IgD-negative memory B cell (primary cell): ENCODE measurements at regions not wholly inside any gene's neighbourhood (a gene's known extent, or its start where the extent isn't known, plus 50 kb on each side); places are given as distances from the start of the nearest gene placed in this dataset.
"Not testable (repeated sequence)": the region's sequence is repeated elsewhere in the genome, so short reads cannot be mapped to it uniquely, and the experiment has no call there.

Source experiments
- H3K27ac Mint-ChIP-seq, 3 donors: one replicate each; pipeline ENCODE4 v1.8.0; 2020 to 2022; ENCODE audit warnings: mild to moderate bottlenecking in 3 of 3, mixed read lengths in 3 of 3, moderate library complexity in 1 of 3
- H3K27me3 Mint-ChIP-seq: one replicate; pipeline ENCODE4 v1.8.0; 2021; ENCODE audit warnings: mixed read lengths
- H3K36me3 Mint-ChIP-seq: one replicate; pipeline ENCODE4 v1.8.0; 2020; ENCODE audit warnings: mild to moderate bottlenecking, mixed read lengths
- H3K4me1 Mint-ChIP-seq, 3 donors: one replicate each; pipeline ENCODE4 v1.8.0; 2020 to 2022; ENCODE audit warnings: mixed read lengths in 3 of 3, mild to moderate bottlenecking in 1 of 3
- H3K4me3 Mint-ChIP-seq, 4 donors: one replicate each; pipeline ENCODE4 v1.8.0; 2020 to 2022; ENCODE audit warnings: mild to moderate bottlenecking in 4 of 4, mixed read lengths in 4 of 4, moderate library complexity in 3 of 4
- H3K9me3 Mint-ChIP-seq, 3 donors: one replicate each; pipeline ENCODE4 v1.8.0; 2020 to 2021; ENCODE audit warnings: mixed read lengths in 3 of 3, mild to moderate bottlenecking in 1 of 3

DNA sequence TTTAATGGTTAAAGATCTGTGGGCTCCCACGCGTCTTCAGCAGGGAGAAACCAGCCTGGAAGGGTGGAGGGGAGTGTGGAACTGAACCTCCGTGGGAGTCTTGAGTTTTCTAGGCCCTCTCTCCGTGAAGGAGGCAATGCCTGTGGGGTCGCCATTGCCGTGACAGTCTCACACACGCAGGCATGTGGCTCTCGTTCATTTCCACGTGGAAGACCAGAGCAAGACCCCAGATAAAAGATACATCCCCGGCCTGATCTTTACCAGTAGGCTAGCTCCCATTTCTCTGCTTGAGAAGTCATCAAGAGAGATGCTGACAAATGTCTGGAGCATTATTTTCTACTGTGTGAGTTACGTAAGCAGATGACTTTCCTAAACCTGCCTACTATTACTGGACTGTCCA is 491.7 kb upstream of the LMO3 start:
- no peaks in the 10 kb centered on the region for H3K36me3 Mint-ChIP-seq
- H3K9me3 Mint-ChIP-seq: peaks cover 1 to 8% (median 7%) of the 10 kb centered on the region in 3 donors
- H3K27me3 Mint-ChIP-seq: no peaks in the 10 kb centered on the region
- H3K4me3 Mint-ChIP-seq: no peak overlapping the region
- no peak overlapping the region for H3K27ac Mint-ChIP-seq
- H3K4me1 Mint-ChIP-seq: no peaks in the 10 kb centered on the region

DNA sequence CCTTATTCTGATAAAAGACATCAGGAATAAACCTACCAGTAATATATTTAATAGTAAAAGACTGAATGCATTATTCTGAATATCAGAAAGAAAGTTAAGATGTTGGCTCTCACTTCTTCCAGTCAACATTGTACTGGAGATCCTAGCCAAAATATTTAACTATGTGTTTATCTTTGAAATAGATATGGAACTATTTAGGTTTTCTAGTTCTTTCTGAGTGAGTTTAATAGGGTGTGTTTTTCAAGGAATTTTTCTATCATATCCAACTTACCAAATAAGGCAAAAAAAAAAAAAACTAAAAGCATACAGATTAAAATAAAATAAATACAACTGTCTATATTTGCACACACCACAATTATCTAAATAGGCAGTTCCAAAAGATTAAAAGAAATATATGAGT is 478.9 kb upstream of the LMO3 start:
- no peak overlapping the region for H3K27ac Mint-ChIP-seq
- peaks cover 10 to 22% (median 13%) of the 10 kb centered on the region in 3 donors for H3K9me3 Mint-ChIP-seq
- H3K27me3 Mint-ChIP-seq: no peaks in the 10 kb centered on the region
- no peak overlapping the region for H3K4me3 Mint-ChIP-seq
- H3K4me1 Mint-ChIP-seq: no peaks in the 10 kb centered on the region
- H3K36me3 Mint-ChIP-seq: no peaks in the 10 kb centered on the region

DNA sequence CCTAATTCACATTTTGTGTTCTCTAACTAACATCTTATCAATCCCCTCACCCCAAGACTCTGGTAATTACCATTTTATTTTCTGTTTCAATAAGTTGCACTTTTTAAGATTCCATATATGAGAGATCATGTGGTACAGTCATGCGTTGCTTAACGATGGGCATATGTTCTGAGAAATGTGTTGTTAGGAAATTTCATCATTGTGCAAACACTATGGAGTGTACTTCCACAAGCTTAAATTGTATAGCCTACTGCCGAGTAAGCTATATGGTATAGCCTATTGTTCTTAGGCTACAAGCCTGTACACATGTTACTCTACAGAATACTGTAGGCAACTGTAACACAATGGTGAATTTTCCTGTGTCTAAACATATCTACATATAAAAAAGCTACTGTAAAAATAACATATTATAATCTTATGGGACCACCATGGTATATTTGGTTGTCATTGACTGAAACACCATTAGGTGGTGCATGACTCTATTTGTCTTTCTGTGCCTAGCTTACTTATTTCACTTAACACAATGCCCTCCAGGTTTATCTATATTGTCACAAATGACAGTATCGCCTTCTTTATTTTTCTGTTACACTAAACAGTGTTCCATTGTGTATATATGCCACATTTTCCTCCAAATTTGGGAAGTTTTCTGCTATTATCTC is 473.4 kb upstream of the LMO3 start:
- Mint-ChIP-seq H3K9me3 (peaks cover 7 to 13% (median 11%) of the 10 kb centered on the region in 3 donors), H3K4me1 (no peaks in the 10 kb centered on the region), H3K27me3 (no peaks in the 10 kb centered on the region), H3K36me3 (no peaks in the 10 kb centered on the region), H3K4me3 (no peak overlapping the region), H3K27ac (no peak overlapping the region)

DNA sequence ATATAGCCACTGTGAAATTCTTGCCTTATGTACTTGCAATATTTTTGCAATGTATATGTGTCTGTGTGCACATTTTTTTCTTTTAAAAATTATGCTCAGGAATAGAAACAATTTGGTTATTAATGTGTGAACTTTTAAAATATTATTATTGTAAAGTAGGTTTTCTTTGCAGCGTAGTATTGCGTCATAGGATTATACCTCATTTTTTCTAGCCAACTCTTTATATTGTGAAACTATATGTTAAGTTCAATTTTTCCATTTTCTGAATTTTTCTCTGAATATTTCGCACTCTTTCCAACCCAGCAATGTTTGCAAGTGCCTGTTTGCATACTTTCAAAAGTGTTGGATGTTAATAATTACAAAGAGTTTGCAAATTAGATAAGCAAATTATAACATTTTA is 471.6 kb upstream of the LMO3 start:
- H3K36me3 Mint-ChIP-seq: no peaks in the 10 kb centered on the region
- H3K4me1 Mint-ChIP-seq: no peaks in the 10 kb centered on the region
- no peak overlapping the region for H3K27ac Mint-ChIP-seq
- H3K27me3 Mint-ChIP-seq: no peaks in the 10 kb centered on the region
- peaks cover 4 to 8% (median 8%) of the 10 kb centered on the region in 3 donors for H3K9me3 Mint-ChIP-seq
- no peak overlapping the region for H3K4me3 Mint-ChIP-seq

DNA sequence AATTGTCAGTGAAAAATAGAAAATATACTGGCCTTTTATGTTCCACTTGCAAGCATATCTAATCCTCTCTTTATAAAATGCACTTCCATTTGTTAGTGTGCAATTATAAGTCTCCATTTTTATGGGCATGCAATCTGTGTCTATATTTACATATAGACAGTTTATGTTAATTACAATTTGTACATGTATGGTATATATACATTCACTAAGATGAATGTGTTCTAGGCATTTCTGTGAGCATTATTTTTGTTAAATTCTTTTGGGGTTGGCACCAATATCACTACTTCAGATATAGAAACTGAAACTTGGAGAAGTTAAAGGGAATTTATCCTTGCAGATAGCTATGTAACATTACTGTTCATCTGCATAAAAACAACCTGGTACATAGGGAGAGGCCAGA is 470.8 kb upstream of the LMO3 start:
- H3K27ac Mint-ChIP-seq: no peak overlapping the region
- H3K4me3 Mint-ChIP-seq: no peak overlapping the region
- H3K27me3 Mint-ChIP-seq: no peaks in the 10 kb centered on the region
- no peaks in the 10 kb centered on the region for H3K36me3 Mint-ChIP-seq
- peaks cover 4 to 8% (median 8%) of the 10 kb centered on the region in 3 donors for H3K9me3 Mint-ChIP-seq
- H3K4me1 Mint-ChIP-seq: no peaks in the 10 kb centered on the region

DNA sequence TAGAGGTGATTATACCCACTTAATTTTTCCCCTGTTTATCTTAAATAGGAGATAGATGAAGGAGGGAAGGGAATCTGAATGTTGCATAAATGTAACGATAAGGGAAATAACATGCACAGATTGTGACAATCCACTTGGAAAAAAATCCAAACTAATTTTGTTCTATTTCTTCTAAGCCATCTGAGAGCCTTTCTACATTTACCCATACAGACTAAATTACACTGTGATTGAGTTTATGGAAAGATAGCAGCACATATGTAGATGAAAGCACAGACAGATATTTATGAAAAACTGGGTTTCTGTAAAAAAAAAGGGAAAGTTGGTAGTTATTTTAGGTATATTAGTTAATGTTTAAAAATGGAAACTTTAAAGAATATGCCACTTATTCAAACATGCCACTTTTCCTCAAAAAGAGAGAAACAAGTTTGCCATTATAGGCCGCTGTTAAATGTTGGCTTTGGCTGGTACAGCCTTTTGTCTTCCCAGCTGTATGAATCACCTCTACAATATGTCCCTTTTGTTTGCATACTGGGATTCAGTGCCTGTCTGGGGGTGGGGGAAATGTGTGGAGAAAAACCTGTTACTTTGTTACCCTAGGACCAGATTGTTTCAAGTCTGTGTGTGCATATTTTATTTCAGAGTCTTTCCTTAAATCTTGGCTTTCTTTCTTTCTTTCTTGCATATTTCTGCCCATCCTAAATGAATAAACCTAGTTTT is 470.2 kb upstream of the LMO3 start:
- H3K27me3 Mint-ChIP-seq: no peaks in the 10 kb centered on the region
- no peaks in the 10 kb centered on the region for H3K4me1 Mint-ChIP-seq
- H3K36me3 Mint-ChIP-seq: no peaks in the 10 kb centered on the region
- H3K9me3 Mint-ChIP-seq: peaks cover 4 to 8% (median 8%) of the 10 kb centered on the region in 3 donors
- no peak overlapping the region for H3K4me3 Mint-ChIP-seq
- no peak overlapping the region for H3K27ac Mint-ChIP-seq

DNA sequence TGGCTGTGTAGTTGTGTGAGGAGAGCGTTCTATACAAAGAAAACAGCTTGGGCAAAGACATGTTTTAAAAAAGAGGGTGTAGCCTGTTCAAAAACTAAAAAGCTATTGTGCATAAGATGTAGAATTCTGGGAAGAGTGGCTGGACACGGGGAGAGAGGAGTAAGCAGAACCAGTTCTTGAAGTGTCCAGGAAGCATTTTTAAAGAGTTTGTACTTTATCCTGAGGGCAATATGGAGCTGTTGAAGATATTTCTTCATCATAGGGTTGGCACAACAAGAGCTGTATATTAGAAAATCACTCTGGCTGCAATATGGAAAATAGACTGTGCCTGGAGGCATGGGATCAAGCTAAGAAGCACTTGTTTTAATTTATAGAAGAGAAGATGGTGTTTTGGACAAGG is 458.9 kb upstream of the LMO3 start:
- Mint-ChIP-seq H3K27ac (no peak overlapping the region), H3K36me3 (no peaks in the 10 kb centered on the region), H3K4me3 (no peak overlapping the region), H3K4me1 (no peaks in the 10 kb centered on the region), H3K27me3 (no peaks in the 10 kb centered on the region), H3K9me3 (peaks cover 3 to 16% (median 4%) of the 10 kb centered on the region in 3 donors)

DNA sequence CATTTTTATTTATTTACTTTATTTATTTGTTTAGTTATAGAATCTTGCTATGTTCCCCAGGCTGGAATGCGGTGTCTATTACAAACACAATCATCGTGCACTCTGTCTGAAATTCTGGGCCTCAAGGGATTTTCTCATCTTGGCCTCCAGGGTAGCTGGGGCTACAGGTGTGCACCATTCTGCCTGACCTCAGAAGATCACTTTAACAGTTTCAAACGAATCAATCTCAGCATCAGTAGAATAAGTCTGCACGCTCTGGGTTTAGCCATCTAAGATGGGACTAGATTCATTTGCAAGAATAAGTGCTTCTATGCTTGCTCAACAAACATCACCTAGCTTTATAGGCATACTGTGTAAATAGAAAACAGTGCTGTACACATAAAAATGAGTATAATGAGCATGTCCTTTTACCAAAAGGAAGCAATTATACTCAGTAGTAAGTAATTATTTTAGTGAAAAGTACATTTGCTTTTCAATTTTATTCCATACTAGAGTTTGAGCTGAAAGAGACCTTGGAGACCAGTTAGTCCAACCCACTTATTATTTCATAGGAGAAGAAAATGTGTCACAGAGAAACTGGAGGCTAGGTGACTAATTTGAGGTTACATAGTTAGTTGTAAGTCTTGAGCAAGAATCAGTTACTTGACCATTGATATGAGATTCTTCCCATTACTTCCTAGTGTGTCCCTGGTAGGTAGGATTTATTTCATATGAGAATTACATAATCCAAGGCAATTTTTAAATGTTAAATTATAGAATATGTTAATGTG is 456.5 kb upstream of the LMO3 start:
- Mint-ChIP-seq H3K27ac (no peak overlapping the region), H3K4me1 (no peaks in the 10 kb centered on the region), H3K9me3 (peaks cover 0 to 27% (median 4%) of the 10 kb centered on the region in 3 donors), H3K27me3 (no peaks in the 10 kb centered on the region), H3K36me3 (no peaks in the 10 kb centered on the region), H3K4me3 (no peak overlapping the region)

DNA sequence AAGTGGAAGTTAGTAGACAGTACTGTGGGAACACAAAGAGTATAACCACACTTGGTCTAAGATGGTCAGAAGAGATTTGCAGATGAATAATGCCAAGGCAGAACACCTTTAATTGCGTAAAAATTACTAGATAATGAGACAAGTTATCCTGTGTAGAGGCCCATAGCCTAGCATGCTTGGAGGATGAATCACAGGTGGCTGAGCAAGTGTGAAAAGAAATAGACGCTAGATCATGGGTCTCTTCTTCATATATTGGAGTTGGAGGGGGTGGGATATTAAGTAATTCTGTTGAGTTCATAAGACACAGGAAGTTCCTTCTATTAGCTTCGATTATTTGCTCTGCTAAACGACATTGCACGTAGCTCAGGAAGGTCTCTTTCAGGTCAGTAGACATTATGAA is 454.3 kb upstream of the LMO3 start:
- no peaks in the 10 kb centered on the region for H3K4me1 Mint-ChIP-seq
- H3K4me3 Mint-ChIP-seq: no peak overlapping the region
- no peaks in the 10 kb centered on the region for H3K27me3 Mint-ChIP-seq
- H3K36me3 Mint-ChIP-seq: no peaks in the 10 kb centered on the region
- no peak overlapping the region for H3K27ac Mint-ChIP-seq
- H3K9me3 Mint-ChIP-seq: peaks cover 0 to 28% (median 4%) of the 10 kb centered on the region in 3 donors

DNA sequence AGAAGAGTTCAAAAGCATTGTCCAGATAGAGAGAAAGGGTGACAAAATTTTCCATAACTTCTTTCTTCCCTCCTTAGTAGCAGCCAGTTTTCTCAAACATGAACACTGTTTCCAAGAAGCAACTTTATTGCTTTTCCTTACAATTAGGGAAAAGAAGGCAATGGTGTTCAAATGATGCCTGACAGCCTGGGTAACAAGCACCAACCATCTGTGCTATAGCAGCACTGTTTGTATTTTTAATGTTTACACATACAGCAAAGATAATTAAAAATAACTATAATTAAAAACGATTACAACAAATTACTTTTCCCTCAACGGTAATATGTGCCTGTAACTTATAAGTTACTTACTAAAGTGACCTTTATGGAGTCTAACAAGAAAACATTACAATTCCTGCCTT is 450.6 kb upstream of the LMO3 start:
- peaks cover 0 to 24% (median 2%) of the 10 kb centered on the region in 3 donors for H3K9me3 Mint-ChIP-seq
- H3K27me3 Mint-ChIP-seq: no peaks in the 10 kb centered on the region
- H3K36me3 Mint-ChIP-seq: no peaks in the 10 kb centered on the region
- no peak overlapping the region for H3K27ac Mint-ChIP-seq
- no peaks in the 10 kb centered on the region for H3K4me1 Mint-ChIP-seq
- H3K4me3 Mint-ChIP-seq: no peak overlapping the region

DNA sequence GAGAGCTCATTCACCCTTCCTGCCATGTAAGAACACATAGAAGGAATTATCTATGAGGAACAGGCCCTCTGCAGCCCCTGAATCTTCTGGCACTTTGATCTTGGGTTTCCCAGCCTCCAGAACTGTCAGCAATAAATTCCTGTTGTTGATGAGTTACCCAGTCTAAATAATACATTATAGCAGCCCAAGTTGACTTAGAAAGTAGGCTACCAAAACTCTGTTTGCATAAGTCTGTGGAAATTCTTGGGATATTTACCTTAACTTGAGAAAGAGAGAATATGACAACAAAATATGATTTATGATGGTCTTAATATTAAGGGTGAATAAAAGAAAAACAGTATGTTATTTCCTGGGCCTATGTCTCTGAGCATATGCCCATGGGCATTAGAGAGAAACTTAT is 433.0 kb upstream of the LMO3 start:
- no peak overlapping the region for H3K4me3 Mint-ChIP-seq
- H3K27ac Mint-ChIP-seq: no peak overlapping the region
- no peaks in the 10 kb centered on the region for H3K27me3 Mint-ChIP-seq
- H3K9me3 Mint-ChIP-seq: peaks cover 2 to 12% (median 3%) of the 10 kb centered on the region in 3 donors
- H3K36me3 Mint-ChIP-seq: no peaks in the 10 kb centered on the region
- H3K4me1 Mint-ChIP-seq: no peaks in the 10 kb centered on the region

DNA sequence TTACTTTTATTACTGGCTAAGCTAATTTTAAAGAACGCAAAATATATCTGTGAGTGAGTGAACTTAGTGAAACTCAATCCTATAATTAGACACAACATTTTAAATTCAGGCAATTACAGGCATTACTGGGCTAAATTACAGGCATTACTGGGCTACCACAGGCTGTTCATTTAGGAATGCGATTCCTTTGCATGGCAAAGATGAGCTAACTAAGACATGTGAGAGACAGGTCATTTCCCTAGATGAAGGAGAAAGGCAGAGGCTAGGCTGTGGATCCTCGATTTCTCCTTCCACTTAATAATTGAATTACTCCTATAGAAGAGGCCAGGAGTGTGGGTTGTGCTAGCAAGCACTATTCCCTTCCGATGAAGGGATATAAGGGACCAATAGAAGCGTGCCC is 429.4 kb upstream of the LMO3 start:
- Mint-ChIP-seq H3K27me3 (no peaks in the 10 kb centered on the region), H3K27ac (peak overlapping the region in 1 of 3 donors; percentile 61), H3K4me3 (no peak overlapping the region), H3K36me3 (no peaks in the 10 kb centered on the region), H3K9me3 (peaks cover 0 to 12% (median 2%) of the 10 kb centered on the region in 3 donors), H3K4me1 (no peaks in the 10 kb centered on the region)

DNA sequence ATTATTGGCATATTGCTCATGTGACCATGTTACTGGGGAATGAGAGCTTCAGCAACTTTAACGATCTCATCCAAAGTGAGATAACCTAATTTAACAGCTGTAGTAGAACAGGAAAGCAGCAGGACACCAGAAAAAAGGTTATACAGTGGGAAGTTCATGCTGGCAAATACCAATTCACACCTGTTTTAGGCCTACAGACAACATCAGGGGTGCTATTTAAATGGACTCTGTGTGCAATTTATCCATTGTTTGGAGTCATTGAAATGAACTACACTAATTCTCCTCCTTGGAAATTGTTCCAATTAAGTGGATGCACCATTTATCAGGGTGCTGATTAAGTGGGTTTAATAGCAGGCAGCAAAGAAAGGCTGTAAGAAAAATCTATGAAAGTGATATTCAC is 424.4 kb upstream of the LMO3 start:
- Mint-ChIP-seq H3K4me1 (no peaks in the 10 kb centered on the region), H3K9me3 (peaks cover 0 to 6% (median 3%) of the 10 kb centered on the region in 3 donors), H3K27ac (no peak overlapping the region), H3K4me3 (no peak overlapping the region), H3K36me3 (no peaks in the 10 kb centered on the region), H3K27me3 (no peaks in the 10 kb centered on the region)

DNA sequence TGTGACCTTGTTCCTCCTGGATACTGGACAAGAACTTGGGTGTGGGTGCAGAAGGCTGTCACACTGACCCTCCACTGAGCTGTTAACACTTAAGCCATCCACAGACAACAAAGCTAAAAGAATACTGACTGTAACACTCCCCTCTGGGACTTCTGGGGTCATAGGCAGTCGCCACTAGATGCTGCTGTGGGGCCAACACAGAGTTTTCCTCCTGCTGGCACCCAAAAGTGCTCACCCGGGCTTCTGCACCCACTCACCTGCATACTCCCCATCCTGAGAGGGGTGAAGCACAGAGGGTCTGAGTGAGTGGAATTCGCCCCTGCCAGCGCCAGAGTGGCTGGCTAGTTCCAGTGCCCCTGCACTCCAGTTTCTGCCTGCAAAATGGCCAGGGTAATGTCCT is 422.4 kb upstream of the LMO3 start:
- H3K9me3 Mint-ChIP-seq: peaks cover 0 to 6% (median 3%) of the 10 kb centered on the region in 3 donors
- H3K4me3 Mint-ChIP-seq: no peak overlapping the region
- H3K4me1 Mint-ChIP-seq: no peaks in the 10 kb centered on the region
- H3K27me3 Mint-ChIP-seq: no peaks in the 10 kb centered on the region
- no peaks in the 10 kb centered on the region for H3K36me3 Mint-ChIP-seq
- no peak overlapping the region for H3K27ac Mint-ChIP-seq

DNA sequence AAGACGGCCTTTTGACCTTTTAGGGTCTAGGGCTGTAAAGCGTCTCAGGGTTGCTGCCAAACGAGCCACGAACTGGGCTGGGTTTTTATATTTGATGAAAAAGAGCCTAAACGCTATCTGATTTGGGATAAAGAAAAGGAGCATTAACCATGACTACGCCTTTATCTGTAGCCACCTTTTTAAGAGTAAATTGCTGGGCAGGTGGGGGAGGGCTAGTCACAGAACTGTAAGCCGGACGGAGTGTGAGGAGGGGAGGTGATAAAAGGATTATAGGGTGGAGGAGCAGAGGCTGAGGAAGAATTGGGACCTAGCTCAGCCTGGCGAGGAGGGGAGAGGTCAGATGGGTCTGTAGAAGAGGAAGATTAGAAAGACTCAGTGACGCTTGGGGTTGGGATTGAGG is 419.5 kb upstream of the LMO3 start:
- H3K27ac Mint-ChIP-seq, H3K9me3 Mint-ChIP-seq, H3K4me1 Mint-ChIP-seq, H3K4me3 Mint-ChIP-seq, H3K36me3 Mint-ChIP-seq, H3K27me3 Mint-ChIP-seq: not testable (repeated sequence)
